HG03575 (cell line): ENCODE measurements at regions not wholly inside any gene's neighbourhood (a gene's known extent, or its start where the extent isn't known, plus 50 kb on each side); places are given as distances from the start of the nearest gene placed in this dataset.
"Not testable (repeated sequence)": the region's sequence is repeated elsewhere in the genome, so short reads cannot be mapped to it uniquely, and the experiment has no call there.

ENCODE experiments used
- ATAC-seq: cut with Tn5 transposase; IDR thresholded peaks from one replicate; pipeline ENCODE4 v1.9.1; 2021; ENCODE audit not compliant: unreplicated experiment, insufficient number of reproducible peaks, low FRiP score; ENCODE audit errors: extremely low read depth

DNA sequence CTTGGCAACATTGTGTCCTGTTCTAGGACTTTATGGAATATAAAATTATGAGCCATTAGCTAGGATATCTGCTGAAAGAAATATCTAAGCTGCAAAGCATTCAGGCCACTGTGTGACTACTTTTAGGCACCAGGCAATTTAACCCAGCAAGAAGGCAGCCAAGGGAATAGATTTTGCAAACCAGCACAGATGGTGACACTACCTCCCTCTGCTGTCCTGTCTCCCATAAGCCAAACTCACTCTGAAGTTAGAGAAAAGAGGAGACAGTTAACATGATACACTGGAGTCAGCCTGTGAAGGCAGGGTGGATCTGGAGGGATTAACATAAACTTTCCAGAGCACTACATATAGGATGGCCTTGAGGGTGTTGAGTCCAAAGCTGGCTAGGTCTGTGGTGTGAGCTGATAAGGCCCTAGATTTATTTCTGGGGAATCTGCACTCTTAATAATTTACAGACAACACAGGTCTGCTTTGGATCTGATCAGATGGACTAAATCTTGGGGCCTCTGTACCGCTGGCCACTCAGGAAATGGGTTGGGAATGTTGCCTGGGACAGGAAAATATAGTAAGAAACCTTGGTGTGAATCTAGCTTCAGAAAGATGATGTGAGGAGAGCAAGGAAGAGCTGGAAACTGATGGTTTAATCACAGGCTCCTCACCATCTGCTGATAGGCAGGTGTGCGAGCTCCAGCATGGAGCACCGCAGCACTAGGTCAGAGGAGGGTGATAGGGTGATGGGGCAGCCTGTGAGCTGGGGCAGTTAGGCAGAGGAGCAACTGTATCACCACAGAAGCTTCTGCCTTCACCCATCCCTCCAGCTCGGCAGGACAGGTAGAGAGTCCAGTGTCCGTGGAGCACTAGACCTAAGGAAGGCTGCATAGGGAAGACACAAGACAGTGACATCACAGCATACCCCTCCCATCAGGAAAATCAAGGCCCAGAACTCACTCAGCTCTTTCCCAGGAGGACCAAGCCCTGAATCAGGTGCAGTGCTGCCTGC lies 229.9 kb upstream of the PRSS1 start:
- no peak for ATAC-seq

DNA sequence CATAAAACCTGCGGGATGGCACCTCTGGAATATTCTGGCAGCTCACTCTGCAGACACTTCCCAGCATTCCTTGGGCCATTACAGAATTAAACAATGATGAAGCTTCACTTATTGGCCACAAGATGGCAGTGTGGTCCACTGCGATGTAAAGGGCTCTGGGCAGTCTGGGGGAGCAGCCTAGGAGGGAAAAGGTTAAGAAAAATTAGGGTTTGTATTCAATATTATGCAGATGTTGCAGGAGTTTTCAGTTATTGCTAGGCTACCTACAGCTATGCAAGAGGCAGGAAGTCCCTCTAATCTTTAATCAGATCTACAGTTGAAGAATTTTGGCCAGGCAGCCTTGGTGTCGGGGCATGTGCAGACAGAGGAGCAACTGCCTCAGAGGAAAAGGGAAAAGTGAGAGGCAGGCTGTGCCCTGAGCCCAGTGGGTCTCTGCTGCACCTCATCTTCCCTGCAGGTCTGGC lies 233.2 kb upstream of the PRSS1 start:
- ATAC-seq: peak; percentile 98

DNA sequence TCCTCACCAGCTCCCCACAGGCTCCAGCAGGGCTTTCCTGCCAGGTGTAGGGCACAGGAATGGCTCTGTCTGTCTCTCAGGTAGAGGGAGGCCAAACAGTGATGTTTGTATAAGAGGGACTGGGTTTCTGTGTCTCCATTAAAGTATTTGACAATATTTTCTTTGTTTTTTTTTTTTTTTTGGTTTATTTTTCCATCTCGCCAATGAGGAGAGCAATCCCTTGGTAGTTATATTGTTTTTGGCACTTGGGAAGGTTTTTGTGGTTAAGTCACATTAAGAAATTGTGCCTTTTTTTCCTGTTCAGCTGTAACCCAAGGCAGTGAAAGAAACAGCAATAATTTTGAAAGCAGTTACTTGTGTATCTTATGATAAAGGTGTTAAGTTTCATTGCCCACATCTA lies 234.6 kb upstream of the PRSS1 start:
- ATAC-seq: not testable (repeated sequence)

DNA sequence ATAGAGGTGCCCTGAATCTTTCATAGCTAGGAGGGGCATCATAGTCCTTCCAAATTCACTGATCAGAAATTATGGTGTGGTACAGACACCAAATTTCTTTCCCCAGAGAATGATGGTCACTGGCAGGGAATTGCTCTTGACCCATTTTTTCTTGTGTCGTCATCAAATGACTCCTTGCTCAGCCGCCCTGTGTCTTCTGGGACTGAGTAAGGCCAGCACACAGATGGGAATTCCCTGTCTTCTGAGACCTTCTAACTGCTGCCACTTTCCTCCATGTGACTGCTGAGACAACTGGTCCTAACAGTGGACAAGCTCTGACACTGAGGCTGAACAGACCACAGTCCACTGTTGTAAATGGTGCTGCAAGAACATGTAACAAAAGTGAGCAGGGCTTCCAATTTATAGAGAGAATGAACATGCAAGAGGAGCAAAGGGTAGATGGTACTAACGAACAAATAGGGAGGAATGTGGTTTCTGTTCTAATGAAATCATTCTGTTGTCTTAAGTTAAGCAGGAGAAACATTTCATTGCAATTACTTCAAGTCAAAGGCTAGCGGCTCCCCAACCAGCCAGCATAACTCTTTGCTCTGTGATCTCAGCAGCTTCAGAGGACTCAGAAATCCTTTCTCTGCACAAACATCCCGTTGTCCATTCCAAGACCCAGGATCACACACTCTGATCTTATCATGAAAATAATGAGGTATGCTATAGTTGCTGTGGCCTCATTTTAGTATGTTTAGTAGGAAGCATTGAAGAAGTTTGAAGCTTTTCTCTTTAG lies 235.9 kb upstream of the PRSS1 start:
- ATAC-seq: no peak

DNA sequence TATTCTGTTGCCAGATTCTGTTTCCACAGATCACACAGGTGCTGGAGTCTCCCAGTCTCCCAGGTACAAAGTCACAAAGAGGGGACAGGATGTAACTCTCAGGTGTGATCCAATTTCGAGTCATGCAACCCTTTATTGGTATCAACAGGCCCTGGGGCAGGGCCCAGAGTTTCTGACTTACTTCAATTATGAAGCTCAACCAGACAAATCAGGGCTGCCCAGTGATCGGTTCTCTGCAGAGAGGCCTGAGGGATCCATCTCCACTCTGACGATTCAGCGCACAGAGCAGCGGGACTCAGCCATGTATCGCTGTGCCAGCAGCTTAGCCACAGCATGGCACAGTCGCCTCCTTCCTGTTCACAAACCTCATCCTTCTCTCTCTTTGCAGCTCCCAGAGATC lies 237.5 kb upstream of the PRSS1 start:
- no peak for ATAC-seq

DNA sequence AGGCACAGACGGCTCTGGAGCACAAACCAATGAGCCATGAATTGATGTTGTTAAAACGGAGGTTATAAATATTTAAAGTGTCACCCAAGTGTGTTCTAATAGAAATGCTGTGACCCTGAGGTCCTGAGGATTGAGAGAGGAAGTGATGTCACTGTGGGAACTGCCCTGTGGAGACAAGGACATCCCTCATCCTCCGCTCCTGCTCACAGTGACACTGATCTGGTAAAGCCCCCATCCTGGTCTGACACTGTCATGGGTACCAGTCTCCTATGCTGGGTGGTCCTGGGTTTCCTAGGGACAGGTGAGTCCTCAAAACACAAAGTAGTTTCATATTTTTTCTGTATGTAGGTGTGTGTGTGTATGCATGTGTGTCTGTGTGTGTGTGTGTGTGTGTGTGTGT lies 237.9 kb upstream of the PRSS1 start:
- no peak for ATAC-seq

DNA sequence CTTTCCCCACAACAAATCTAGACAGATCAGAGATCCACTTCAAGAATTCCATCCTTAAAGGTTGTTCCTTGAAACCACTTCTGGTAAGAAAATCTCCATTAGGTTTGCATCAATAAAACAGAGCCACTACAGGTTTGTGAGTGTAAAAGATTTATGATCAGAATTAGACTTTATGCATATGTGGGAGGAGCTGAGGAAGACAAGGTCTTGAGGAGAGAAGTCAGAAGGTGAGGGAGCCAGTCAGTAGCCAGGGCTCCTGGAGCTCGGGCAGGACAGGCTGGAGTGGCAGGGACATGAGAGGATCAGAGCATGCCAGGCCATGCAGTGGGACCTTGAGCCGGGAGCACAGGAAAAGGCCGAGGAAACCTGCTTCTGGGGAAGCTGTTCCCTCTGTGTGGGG lies 240.0 kb upstream of the PRSS1 start:
- ATAC-seq: not testable (repeated sequence)

DNA sequence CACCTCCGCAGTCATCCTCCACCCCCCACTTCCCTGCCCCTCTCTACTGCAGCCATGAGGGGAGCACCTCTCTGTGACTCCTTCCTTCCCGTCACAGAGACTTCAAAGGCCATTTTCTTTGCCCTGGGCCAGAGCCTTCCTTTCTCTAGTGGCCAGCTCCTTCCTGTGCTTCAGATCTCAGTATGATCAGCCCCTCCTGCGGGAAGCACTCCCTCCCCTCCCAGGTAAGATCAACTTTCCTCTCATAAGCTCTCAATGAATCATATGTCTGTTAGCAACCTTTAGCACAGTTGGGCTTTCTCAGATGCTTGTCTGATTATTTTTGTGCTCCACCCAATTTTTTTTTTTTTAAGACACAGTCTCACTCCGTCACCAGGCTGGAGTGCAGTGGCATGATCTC lies 241.0 kb upstream of the PRSS1 start:
- ATAC-seq: no peak

DNA sequence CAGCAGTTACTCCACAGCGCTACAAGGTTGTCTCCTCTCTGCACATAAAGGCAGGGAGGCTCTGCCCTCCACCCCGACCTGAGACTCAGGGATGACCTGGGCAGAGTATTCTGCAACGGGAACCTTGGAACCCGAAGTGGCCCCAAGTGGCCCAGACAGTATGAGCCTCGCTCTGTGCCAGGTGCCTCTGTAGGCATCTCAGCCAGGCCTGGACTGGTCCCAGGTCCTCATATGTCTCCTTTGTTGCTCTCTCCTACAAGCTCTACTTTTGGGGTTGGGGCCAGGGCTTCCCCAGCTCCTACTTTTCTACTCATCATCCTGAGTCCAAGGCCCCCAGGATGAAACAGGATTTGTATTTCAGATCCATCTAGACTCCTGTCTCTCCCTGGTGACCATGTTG lies 241.5 kb upstream of the PRSS1 start:
- no peak for ATAC-seq

DNA sequence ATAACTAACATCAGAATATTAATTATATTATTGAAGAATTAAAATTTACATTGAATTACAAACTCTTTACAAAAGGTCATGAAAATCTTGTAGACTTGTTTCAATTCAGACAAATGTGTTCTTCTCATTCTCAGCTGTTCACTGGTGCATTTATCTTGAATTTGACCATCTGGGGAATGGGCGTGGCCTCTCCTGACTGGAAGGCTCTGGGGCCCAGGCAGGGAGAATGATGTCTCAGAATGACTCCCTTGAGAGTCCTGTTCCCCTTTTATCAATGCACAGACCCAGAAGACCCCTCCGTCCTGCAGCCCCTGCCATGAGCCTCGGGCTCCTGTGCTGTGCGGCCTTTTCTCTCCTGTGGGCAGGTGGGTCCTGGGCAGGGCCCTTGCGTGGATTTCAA lies 242.2 kb upstream of the PRSS1 start:
- not testable (repeated sequence) for ATAC-seq

DNA sequence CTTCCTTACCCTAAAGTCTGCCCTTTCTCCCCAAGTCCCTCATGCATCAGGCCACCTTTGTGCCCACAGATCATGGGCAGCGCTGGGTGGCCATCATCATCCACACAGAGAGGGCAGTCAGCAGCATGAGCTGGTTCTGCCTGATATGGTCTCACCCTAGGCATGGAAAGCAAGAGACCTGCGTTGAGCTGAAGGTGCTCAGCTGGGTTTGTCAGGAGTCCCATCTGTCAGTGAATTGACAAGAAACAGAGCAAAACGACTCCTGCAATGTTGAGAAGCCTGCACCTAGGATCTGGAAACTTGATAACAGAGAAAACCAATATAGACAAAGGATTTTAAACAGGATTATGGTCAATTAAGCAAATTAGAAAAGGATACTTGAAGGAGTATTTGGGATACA lies 242.7 kb upstream of the PRSS1 start:
- ATAC-seq: no peak

DNA sequence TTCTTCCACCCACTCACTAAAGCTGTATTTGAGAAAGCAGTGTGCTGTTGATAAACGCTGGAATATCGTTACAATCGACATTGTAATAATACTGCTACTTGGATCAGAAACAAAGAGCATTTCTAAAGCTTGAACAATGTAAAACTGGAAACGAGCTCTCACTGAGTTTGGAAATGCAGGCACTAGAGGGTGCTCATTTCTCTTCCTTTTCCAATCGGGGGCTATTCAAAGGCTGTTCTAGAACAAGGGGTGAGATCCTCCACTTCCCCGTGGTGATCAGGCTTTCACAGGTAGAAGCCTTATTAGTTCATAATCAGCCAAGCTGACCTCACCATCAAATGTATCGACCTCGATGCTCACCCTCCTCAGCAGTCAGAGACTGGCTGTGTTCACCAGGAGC lies 245.3 kb upstream of the PRSS1 start:
- not testable (repeated sequence) for ATAC-seq

DNA sequence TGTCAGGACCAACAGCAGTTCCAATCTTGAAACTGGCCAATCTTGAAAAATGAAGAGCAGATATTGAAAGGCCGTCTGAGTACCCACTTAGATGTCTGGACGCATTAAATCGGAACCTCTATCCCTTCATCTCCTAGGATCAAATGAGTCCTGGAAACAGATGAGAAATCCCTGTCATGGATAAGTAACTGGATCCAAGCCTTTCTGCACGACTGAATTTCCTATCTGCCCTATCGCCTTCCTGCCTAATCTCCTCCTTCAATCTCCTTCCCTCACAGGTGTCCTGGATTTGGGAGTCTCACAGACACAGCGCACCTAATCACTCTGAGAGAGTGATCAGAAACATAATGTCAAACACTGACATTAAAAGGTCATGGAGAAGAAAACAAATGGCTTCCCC lies 245.2 kb upstream of the PRSS58 start:
- ATAC-seq: no peak

DNA sequence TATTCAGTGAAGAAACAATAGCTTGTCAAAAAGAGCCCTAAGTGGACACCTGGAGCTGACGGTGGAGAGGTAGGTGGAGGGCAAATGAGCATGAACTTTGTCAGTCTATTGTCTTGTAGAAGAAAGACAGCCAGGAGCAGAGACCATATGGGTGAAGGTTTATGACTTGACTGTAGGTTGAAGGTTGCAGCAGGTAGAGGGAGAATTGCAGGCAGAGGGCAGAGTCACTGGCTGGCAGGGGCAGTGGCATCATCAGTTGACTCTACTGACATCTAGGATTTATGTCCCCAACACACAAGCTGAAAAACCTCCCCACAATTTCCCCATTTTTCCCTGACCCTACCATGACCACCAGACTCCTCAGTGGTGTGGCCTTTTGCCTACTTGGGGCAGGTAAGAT lies 243.6 kb upstream of the PRSS58 start:
- no peak for ATAC-seq

DNA sequence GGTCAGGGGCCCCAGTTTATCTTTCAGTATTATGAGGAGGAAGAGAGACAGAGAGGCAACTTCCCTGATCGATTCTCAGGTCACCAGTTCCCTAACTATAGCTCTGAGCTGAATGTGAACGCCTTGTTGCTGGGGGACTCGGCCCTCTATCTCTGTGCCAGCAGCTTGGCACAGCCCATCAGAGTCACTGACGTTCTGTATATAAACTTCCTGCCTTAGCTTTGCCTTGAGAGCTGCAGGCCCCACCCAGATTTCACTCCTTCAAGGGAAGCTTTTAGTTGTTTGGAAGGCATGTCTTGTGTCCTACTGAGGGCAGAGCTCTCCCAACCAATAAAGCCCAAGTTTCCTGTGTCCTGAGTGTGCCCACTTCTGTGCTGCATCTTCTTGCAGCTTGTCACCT lies 242.5 kb upstream of the PRSS58 start:
- no peak for ATAC-seq

DNA sequence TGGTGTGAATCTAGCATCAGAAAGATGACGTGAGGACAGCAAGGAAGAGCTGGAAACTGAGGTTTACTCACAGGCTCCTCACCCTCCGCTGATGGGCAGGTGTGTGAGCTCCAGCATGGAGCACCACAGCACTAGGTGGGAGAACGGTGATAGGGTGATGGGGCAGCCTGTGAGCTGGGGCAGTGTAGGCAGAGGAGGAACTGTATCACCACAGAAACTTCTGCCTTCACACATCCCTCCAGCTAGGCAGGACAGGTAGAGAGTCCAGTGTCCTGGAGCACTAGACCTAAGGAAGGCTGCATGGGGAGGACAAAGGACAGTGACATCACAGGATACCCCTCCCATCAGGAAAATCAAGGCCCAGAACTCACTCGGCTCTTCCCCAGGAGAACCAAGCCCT lies 241.8 kb upstream of the PRSS58 start:
- no peak for ATAC-seq

DNA sequence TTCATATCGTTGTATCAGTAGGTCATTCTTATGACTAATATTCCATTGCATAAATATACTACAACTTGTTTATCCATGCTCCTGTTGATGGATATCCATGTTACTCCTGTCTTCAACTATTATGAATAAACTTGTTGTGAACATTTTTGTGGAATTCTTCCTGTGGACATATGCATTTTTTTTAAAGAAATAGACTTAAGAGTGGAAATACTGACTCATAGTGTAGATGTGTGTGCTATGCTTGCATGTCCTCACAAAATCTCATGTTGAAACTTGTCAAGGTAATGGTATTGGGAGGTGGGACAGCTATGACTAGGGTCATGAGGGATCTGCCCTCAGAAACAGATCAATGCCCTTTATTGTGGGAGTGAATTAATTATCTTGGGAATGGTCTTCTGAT lies 240.5 kb upstream of the PRSS58 start:
- no peak for ATAC-seq

DNA sequence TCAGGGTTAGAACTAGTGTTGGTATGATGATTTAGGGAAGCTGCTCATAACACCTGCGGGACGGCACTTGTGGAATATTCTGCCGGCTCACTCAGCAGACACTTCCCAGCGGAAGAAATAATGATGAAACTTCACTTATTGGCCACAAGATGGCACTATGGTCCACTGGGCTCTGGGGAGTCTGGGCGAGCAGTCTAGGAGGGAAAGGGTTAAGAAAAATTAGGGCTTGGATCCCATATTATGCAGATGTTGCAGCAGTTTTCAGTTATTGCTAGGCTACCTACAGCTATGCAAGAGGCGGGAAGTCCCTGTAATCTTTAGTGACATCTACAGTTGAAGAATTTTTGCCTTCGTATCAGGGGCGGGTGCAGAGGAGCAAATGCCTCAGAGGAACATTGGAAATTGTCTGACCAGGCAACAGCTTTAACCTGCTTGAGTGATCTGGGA lies 238.7 kb upstream of the PRSS58 start:
- ATAC-seq: no peak

DNA sequence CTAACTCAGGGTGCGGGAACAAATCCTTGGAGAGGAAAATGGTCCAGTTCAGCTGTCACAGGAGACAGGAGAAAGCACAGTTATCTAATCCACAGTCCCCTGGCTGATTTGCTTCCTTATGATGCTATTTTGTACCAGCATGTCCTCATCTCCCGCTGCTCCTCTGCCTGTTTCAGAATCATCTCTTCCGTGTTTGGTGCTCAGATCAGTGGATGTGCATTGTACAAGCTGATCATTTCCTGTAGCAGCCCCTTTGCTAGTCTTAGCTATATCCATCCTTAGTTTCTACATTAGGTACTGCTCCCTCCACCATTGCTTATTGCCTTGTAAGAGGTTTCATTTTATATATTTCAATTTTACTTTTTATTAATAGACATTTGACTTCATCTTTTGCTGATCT lies 238.0 kb upstream of the PRSS58 start:
- not testable (repeated sequence) for ATAC-seq

DNA sequence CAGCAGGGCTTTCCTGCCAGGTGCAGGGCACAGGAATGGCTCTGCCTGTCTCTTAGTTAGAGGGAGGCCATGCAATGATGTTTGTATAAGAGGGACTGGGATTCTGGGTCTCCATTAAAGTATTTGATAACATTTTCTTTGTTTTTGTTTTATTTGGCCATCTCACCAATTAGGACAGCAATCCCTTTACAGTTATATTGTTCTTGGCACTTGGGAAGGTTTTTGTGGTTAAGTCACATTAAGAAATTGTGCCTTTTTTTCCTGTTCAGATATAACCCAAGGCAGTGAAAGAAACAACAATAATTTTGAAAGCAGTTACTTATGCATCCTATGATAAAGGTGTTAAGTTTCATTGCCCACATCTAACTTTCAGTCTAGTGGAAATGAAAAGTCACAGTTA lies 237.4 kb upstream of the PRSS58 start:
- ATAC-seq: not testable (repeated sequence)
